ENCODE measurements at regions not wholly inside any gene's neighbourhood (a gene's known extent, or its start where the extent isn't known, plus 50 kb on each side); places are given as distances from the start of the nearest gene placed in this dataset.

DNA sequence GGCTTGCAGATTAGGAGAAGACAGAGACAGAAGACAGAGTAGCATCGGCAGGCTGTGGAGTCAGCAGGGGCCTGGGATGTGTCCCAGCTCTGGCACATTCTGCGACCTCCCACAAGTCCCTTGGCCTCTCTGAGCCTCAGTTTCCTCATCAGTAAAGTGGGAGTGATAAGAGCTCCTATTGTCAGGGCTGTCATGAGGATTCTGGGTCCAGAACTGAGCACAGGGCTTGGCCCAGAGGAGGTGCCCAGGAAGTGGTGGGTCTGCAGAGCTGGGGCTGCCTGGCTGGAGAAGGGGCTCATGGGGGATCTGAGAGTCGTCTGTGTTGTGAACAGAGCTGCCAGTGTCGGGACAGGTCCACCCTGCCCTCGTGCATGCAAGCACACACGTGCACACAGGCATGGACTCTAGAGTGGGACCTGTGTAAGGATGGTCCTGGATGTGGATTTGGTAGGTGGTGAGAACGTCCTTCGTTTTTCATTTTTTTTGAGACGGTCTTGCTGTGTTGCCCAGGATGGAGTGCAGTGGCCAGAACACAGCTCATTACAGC, 262.9 kb downstream of the PTPRU start:
- no peak for DNase-seq
- Mint-ChIP-seq H3K27ac (no peak overlapping the region), H3K36me3 (ENCODE audit: low read depth) (no peaks in the 10 kb centered on the region), H3K9me3 (no peaks in the 10 kb centered on the region), H3K27me3 (peaks cover 2% of the 10 kb centered on the region), H3K4me3 (no peak overlapping the region), H3K4me1 (no peaks in the 10 kb centered on the region)
- ChIA-PET POLR2A (no interaction called here), CTCF (no interaction called here)

DNA sequence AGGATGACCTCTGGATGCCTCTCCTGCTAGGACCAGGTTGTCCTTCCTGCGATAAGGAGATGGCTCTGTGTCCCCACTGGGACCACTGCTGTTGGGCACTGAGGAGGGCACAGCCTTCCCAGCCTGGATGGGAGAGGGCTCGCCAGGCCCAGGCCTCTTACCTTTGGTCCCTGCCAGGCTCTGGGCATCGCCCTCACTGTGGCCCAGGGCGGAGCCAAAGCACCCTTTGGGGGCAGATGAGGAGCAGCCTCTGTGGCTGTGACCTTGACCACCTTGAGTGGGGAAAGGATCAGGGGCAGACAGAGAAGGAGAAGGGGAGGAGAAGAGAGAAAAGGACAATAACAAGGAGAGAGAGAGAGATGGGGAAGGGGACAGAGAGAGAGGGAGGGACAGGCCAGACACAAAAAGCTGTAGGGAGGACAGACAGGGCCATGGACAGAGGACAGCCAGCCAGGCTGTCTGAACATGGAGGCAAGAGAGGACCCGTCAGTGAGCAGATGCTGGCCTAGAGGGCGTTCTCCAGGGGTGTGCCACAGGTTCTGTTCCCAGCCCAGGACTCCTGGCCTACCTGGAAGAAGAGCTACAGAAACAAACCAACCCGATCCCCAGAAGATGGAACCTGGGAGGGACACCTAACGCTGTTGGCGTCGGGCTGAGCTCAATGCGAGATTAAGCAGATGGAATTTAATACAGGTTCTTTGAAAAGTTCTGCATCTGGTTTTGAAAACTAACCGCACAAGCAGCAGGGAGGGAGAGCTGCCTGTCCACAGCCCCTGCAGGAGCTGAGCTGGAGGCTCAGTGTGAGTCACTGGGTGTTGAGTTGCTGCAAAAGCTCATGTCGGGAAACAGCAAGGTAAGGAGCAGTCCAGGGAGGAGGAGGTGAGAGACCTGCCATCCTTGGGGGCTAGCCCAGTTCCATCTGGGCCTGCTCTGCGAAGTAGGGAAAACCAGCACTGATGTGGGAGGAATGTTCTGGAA, 262.1 kb downstream of the PTPRU start:
- H3K27me3 Mint-ChIP-seq = peaks cover 2% of the 10 kb centered on the region
- POLR2A ChIA-PET = no interaction called here

DNA sequence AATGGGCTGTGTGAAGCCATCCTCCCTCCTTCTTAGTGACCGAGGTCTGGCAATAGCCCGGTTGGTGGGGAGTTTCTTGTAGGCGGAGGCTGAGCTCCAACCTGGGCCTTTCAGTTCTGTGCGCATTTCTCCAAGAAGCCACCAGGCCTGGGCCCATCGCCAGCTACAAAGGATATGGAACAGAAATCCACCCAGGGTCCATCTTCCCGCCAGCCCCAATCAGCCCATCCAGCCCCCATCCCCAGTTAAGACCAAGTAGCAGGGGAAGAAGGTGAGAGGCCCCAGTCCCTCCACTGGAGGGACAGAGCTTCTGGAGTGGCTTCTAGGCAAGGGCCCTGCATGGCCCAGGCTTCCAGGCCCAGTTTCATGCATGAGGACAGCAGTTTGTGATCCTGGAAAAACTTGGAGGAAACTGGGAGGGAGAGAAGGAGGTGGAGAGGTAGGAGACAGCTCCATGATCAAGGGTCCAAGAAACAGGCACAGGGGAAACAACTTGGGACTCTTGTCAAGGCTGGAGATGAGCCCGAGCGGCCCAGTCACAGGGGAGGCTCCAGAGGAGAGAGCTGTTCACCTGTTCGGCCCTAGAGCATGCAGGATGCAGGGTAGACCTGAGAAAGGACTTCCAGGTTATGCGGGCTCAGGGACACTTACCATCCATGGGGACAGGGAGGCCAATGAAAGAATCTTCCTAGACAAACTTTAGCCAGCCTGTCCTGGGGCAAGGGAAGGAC, 261.2 kb downstream of the PTPRU start:
- H3K27ac Mint-ChIP-seq = no peak overlapping the region
- no peaks in the 10 kb centered on the region for H3K36me3 Mint-ChIP-seq (ENCODE audit: low read depth)
- H3K4me1 Mint-ChIP-seq = no peaks in the 10 kb centered on the region
- ChIA-PET POLR2A (no interaction called here), CTCF (no interaction called here)
- H3K4me3 Mint-ChIP-seq = no peak overlapping the region
- no peak for DNase-seq
- peaks cover 4% of the 10 kb centered on the region for H3K27me3 Mint-ChIP-seq
- H3K9me3 Mint-ChIP-seq = no peaks in the 10 kb centered on the region

More for the DNA sequence above, 262.1 kb downstream of the PTPRU start:
- no peak for DNase-seq
- no peak overlapping the region for H3K4me3 Mint-ChIP-seq
- H3K4me1 Mint-ChIP-seq = no peaks in the 10 kb centered on the region
- H3K9me3 Mint-ChIP-seq = no peaks in the 10 kb centered on the region
- H3K27ac Mint-ChIP-seq = no peak overlapping the region
- CTCF ChIA-PET = no interaction called here
- H3K36me3 Mint-ChIP-seq (ENCODE audit: low read depth) = no peaks in the 10 kb centered on the region

DNA sequence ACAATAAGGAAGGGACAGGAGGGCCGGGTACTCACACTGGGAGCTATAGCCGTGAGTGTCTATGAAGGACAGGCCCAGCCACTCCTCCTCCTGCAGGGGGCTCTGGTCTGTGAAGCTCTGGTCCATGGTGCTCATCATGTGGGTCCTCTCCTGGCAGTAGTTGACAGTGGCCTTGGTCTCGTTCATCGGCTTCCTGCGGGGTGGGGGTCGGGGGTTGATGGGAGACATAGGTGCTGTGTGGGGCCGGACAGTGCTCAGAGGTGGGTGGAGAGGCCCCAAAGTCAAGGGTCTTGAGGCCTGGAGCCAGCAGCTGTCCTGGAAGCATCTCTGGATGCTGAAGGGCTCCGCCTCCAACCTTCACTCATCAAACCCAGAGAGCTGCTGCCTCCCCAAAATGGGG, 260.4 kb downstream of the PTPRU start:
- no peaks in the 10 kb centered on the region for H3K4me1 Mint-ChIP-seq
- ChIA-PET POLR2A (no interaction called here), CTCF (no interaction called here)
- no peak overlapping the region for H3K4me3 Mint-ChIP-seq
- peaks cover 4% of the 10 kb centered on the region for H3K27me3 Mint-ChIP-seq
- no peak for DNase-seq
- H3K9me3 Mint-ChIP-seq = no peaks in the 10 kb centered on the region
- no peaks in the 10 kb centered on the region for H3K36me3 Mint-ChIP-seq (ENCODE audit: low read depth)
- no peak overlapping the region for H3K27ac Mint-ChIP-seq

DNA sequence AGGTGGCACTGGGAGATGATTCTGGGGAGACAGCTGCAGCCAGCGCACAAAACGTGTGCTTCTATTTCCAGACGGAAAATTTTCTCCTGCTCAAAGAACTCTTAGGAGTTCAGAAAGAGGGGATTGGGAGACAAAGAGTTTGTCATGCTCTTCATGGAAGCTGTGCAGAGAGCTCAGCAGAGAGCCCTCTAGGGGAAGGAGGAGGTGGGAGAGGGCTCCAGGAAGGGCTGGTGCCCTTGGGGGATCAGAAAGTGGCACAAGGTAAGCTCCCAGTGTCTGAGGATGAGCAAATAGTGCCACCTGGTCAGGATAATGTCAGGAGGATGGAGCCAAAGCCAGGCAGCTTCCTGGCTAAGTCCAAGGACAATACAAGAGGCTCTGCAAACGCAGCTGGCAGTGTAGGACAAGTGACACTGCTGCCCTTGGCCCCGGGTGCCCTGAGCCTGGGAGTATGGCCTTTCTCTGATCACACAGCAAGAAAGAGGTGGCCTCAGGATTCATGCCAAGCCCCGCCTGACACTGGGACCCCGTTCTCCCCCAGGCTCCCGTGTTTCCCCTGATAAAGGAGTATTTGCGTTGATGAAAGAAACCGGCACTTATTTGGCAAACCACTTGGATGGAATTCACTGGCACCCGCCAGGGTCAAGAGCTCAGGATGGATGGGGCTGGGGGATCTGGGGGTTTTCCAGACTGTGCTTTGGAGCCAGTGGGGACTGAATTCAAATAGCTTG, 254.0 kb downstream of the PTPRU start:
- DNase-seq = no peak
- Mint-ChIP-seq H3K4me1 (no peaks in the 10 kb centered on the region), H3K4me3 (no peak overlapping the region), H3K36me3 (ENCODE audit: low read depth) (no peaks in the 10 kb centered on the region), H3K27me3 (peaks cover 2% of the 10 kb centered on the region), H3K27ac (no peak overlapping the region), H3K9me3 (no peaks in the 10 kb centered on the region)
- ChIA-PET POLR2A (no interaction called here), CTCF (no interaction called here)

DNA sequence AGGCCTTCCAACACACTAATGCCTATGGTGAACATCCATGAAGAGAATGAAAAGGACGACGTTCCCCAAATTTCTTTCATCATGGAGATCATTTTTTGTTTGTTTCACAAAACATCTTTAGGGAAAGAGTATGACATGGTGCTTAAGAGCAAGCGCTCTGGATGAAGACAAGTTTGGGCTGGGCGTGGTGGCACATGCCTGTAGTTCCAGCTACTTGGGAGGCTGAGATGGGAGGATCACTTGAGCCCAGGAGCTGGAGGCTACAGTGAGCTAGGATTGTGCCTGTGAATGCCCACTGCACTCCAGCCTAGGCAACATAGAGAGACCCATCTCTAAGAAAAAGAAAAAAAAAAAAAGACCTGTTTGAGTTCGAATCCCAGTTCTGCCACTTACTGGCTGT, 253.1 kb downstream of the PTPRU start:
- DNase-seq = no peak
- Mint-ChIP-seq H3K9me3 (no peaks in the 10 kb centered on the region), H3K27me3 (peaks cover 2% of the 10 kb centered on the region), H3K4me1 (no peaks in the 10 kb centered on the region), H3K36me3 (ENCODE audit: low read depth) (no peaks in the 10 kb centered on the region), H3K4me3 (no peak overlapping the region), H3K27ac (no peak overlapping the region)
- POLR2A ChIA-PET = no interaction called here
- CTCF ChIA-PET = no interaction called here

DNA sequence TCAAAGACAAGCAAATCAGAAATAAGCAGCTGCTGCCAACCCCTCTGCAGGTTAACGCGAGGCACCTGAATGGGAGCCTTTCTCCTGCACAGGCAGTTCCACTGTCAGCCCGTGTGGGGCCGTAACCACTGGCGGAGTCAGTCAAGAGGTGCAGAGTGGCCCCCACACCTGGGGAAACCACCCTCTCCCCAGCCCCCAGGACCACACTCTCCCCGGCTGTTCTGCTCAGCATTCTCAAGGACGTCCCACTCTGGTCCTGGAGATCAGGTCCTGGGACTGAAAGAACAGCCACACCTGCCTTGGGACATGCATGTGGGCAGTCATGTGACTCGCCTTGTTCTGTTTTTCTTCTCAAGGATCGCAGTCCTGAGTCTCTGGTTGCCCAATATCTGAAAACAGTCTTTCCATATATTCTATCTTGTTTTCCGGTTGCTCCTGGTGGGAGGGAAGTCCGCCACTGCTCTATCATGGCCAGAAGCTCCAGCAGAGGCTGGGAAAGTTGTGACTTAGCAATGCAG, 252.5 kb downstream of the PTPRU start:
- Mint-ChIP-seq H3K4me1 (no peaks in the 10 kb centered on the region), H3K36me3 (ENCODE audit: low read depth) (no peaks in the 10 kb centered on the region), H3K4me3 (no peak overlapping the region), H3K9me3 (no peaks in the 10 kb centered on the region), H3K27me3 (peaks cover 2% of the 10 kb centered on the region), H3K27ac (no peak overlapping the region)
- no peak for DNase-seq
- ChIA-PET CTCF (no interaction called here), POLR2A (no interaction called here)

DNA sequence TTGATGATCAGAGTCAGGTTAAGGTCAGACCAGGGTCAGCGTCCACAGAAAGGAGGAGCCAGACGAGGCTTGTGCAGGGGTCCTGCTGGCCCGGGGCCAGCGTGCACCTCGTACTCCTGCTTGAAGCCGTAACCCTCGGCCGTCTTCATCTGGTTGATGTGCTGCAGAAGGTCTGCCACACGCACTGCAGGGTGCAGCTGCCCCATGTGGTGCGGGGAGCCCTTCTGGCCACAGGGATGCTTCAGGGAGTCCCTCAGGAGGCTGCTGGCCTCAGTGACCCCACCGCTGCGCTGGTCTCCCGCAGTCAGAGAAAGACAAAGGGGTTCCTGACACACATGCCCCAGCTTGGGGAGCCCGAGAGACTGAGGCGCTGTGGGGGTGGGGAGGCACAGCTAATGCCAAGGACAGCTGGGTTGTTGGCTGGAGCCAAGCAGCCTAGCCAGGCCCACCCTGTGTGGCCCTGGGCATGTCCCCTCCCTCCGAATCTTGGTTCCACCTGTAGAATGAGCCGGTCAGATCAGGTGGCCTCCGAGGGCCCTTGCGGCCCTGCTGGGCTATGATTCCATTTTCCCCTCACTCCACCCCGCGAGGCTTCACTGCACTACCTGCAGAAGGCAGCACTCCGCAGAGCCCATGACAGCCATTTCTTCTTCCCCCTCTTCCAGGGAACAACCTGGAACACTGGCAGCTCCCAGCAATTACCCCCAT, 251.9 kb downstream of the PTPRU start:
- no peaks in the 10 kb centered on the region for H3K4me1 Mint-ChIP-seq
- H3K9me3 Mint-ChIP-seq = no peaks in the 10 kb centered on the region
- no peak overlapping the region for H3K27ac Mint-ChIP-seq
- no peak for DNase-seq
- no peak overlapping the region for H3K4me3 Mint-ChIP-seq
- H3K36me3 Mint-ChIP-seq (ENCODE audit: low read depth) = no peaks in the 10 kb centered on the region
- CTCF ChIA-PET = interaction anchor here (0.6 kb wide), 1 partner anchor 123 kb away, joined by 3 read pairs; no protein-coding TSS in a partner anchor
- POLR2A ChIA-PET = no interaction called here
- H3K27me3 Mint-ChIP-seq = peaks cover under 1% of the 10 kb centered on the region

DNA sequence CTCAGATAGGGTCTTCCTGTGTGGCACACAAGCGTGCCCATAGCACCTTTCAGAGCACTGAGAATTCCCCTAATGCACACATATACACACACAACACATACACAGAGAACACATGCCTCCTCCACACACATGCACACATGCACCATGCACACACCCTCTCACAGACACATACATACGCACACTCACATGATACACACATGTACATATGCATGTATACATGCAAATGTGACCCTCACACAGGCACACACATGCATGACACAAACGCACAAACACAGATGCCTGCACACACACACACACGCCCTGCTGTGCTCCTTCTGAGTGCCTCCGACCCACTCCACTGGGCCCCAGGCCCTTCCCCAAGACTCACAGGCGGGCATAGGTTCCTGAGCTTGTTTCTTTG, 251.0 kb downstream of the PTPRU start:
- no peak for DNase-seq
- no peaks in the 10 kb centered on the region for H3K4me1 Mint-ChIP-seq
- CTCF ChIA-PET = interaction anchor here (0.6 kb wide), 1 partner anchor 122 kb away, joined by 3 read pairs; no protein-coding TSS in a partner anchor

DNA sequence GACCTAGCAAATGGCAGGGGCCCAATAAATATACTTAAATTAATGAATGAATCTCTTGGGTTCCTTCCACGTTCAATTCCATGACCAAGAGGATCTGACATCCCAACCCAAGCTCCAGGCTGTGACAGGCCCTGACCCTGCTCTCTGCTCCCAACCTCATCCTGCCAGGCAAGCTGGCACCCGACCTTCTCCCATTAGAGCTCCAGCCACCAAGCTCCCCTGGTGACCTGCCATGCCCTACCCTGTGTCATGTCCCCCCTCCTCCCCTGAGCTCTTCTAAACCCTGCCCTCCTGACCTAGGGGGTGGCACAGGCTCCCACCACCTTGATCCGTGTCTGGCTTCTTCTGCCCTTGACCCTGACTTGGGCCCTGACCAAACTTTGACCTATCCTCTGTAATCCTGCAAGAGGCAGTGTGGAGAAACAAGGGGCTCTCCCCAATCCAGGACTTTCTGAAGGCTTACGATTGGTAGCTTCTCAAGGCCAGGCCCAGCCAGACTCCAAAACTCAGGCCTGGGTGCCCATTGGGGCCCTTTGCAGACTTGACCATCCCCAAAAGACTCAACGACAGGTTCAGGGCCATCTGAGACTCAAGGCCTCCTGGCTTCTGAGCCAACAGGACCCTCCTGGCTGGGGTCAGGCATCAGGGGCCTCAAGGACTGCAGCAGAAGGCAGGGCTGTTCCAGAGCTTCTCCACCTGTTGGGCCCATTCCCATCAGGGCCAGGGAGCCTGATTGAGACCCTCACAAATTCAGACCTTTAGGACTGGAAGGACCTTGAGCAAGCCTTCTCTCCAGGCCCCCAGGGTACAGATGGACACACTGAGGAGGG, 249.0 kb downstream of the PTPRU start:
- peaks cover 3% of the 10 kb centered on the region for H3K27me3 Mint-ChIP-seq
- H3K27ac Mint-ChIP-seq = no peak overlapping the region
- ChIA-PET CTCF (interaction anchor here (0.6 kb wide), 1 partner anchor 650 kb away, joined by 3 read pairs; no protein-coding TSS in a partner anchor), POLR2A (no interaction called here)
- H3K9me3 Mint-ChIP-seq = no peaks in the 10 kb centered on the region
- DNase-seq = no peak
- no peaks in the 10 kb centered on the region for H3K36me3 Mint-ChIP-seq (ENCODE audit: low read depth)
- no peak overlapping the region for H3K4me3 Mint-ChIP-seq
- H3K4me1 Mint-ChIP-seq = no peaks in the 10 kb centered on the region

More for the DNA sequence above, 251.0 kb downstream of the PTPRU start:
- H3K36me3 Mint-ChIP-seq (ENCODE audit: low read depth) = no peaks in the 10 kb centered on the region
- no peak overlapping the region for H3K4me3 Mint-ChIP-seq
- H3K9me3 Mint-ChIP-seq = no peaks in the 10 kb centered on the region
- H3K27ac Mint-ChIP-seq = no peak overlapping the region
- peaks cover 3% of the 10 kb centered on the region for H3K27me3 Mint-ChIP-seq
- POLR2A ChIA-PET = no interaction called here

DNA sequence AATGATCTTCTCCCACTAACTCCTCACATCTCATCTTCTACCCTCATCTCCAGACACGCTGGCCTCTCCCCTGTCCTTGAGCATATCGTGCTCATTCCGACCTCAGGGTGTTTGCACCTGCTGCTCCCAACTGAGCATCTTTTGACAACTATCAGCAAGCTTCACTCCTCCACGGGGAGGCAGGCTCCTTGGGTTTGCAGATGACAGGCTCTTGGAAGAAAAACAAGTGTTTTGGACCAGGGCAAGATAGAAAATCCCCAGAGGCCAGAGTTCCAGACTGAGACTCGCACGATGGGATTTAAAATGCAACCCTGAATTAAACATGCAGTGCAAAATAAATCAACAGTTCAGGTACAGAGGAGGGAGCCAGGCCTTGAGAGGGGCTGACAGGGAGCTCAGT, 246.7 kb downstream of the PTPRU start:
- Mint-ChIP-seq H3K27me3 (peaks cover 16% of the 10 kb centered on the region), H3K4me3 (no peak overlapping the region), H3K4me1 (no peaks in the 10 kb centered on the region), H3K27ac (no peak overlapping the region), H3K36me3 (ENCODE audit: low read depth) (no peaks in the 10 kb centered on the region), H3K9me3 (no peaks in the 10 kb centered on the region)
- ChIA-PET POLR2A (no interaction called here), CTCF (no interaction called here)
- no peak for DNase-seq

DNA sequence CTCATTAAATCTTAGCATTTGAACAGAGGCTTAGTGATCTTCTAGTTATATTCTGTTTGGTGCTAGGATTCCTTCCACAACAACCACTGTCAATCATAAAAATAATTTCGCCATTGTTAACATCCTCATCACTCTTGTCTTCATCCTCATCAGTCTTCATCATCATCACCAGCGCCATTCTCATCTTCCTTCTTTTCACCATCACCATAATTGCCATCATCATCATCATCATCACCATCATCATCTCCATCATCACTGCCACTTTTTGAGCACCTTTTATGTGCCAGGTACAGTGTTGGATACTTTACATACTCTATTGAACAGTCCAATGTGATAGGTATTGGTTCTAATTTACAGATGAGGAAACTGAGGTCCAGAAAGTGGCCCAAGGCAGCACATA, 245.7 kb downstream of the PTPRU start:
- Mint-ChIP-seq H3K27me3 (peaks cover 24% of the 10 kb centered on the region), H3K27ac (no peak overlapping the region), H3K36me3 (ENCODE audit: low read depth) (no peaks in the 10 kb centered on the region), H3K9me3 (no peaks in the 10 kb centered on the region), H3K4me3 (no peak overlapping the region), H3K4me1 (no peaks in the 10 kb centered on the region)
- no peak for DNase-seq
- ChIA-PET POLR2A (no interaction called here), CTCF (no interaction called here)
